Thyroid gland (tissue), 4 donors: ENCODE measurements at regions not wholly inside any gene's neighbourhood (a gene's known extent, or its start where the extent isn't known, plus 50 kb on each side); places are given as distances from the start of the nearest gene placed in this dataset.

Experiments
- CTCF ChIP-seq, 6 experiments: fragments of 200-600 bp in 3 of 6; fragments of 450-650 bp in 3 of 6; sonication (generic) in 3 of 6; IDR thresholded peaks; one replicate each; pipeline ENCODE4 v1.5.1; 2016 to 2019; ENCODE audit warnings: antibody characterized with exemption in 6 of 6, mild to moderate bottlenecking in 2 of 6, inconsistent platforms in 1 of 6, moderate library complexity in 1 of 6
- POLR2A ChIP-seq, 2 donors: fragments of 450-650 bp; IDR thresholded peaks; one replicate each; pipeline ENCODE4 v1.6.1; 2017; ENCODE audit warnings: antibody characterized with exemption in 2 of 2, mild to moderate bottlenecking in 2 of 2, moderate library complexity in 1 of 2

GRCh38 chr10:109007514-109007913 is 915.8 kb downstream of the XPNPEP1 start:
- no peak for TF ChIP-seq CTCF (IDR thresholded peaks at IDR 0.05)
- TF ChIP-seq POLR2A (IDR thresholded peaks at IDR 0.05): no peak
